Activated CD4-positive, alpha-beta T cell treated with anti-CD3 and anti-CD28 coated beads, Interleukin-2, amount 10 ng/mL, durations not matched to agents 7 days and 5 days (primary cell): ENCODE measurements at regions not wholly inside any gene's neighbourhood (a gene's known extent, or its start where the extent isn't known, plus 50 kb on each side); places are given as distances from the start of the nearest gene placed in this dataset.
A peak's percentile ranks its signal among the peaks of the same experiment; 100 is the strongest.
"Not testable (repeated sequence)": the region's sequence is repeated elsewhere in the genome, so short reads cannot be mapped to it uniquely, and the experiment has no call there.

Experiments
- CTCF ChIA-PET: fragments of 350-600 bp; sonication (Branson Sonifier 250); formaldehyde crosslinking; loops from one replicate; lab custom pipeline; 2021; ENCODE audit warnings: antibody characterized with exemption; lab: Charles Lee
- POLR2A ChIA-PET: fragments of 350-600 bp; sonication (Branson Sonifier 250); formaldehyde crosslinking; loops from one replicate; lab custom pipeline; 2021; ENCODE audit warnings: antibody characterized with exemption; lab: Charles Lee
- DNase-seq: peaks from one replicate; pipeline ENCODE4 v3.0.0-alpha.2; 2020
- H3K27ac Mint-ChIP-seq: one replicate; pipeline ENCODE4 v1.8.0; 2021; ENCODE audit warnings: mild to moderate bottlenecking, moderate library complexity, mixed read lengths
- H3K27me3 Mint-ChIP-seq: one replicate; pipeline ENCODE4 v1.8.0; 2021; ENCODE audit warnings: mixed read lengths
- H3K36me3 Mint-ChIP-seq: one replicate; pipeline ENCODE4 v1.8.0; 2021; ENCODE audit warnings: low read depth, mixed read lengths
- H3K4me1 Mint-ChIP-seq: one replicate; pipeline ENCODE4 v1.8.0; 2021; ENCODE audit warnings: mixed read lengths
- H3K4me3 Mint-ChIP-seq: one replicate; pipeline ENCODE4 v1.8.0; 2021; ENCODE audit warnings: mild to moderate bottlenecking, moderate library complexity, mixed read lengths
- H3K9me3 Mint-ChIP-seq: one replicate; pipeline ENCODE4 v1.8.0; 2021; ENCODE audit warnings: mixed read lengths

GRCh38 chr5:40453689-40454088, 226.0 kb upstream of the PTGER4 start:
- Mint-ChIP-seq H3K36me3 (peaks cover 14% of the 10 kb centered on the region), H3K4me3 (no peak overlapping the region), H3K27ac (no peak overlapping the region), H3K4me1 (no peaks in the 10 kb centered on the region), H3K9me3 (peaks cover 48% of the 10 kb centered on the region), H3K27me3 (no peaks in the 10 kb centered on the region)
- ChIA-PET CTCF (interaction anchor here (0.9 kb wide), 1 partner anchor 11 kb away, joined by 4 read pairs; no protein-coding TSS in a partner anchor), POLR2A (no interaction called here)
- no peak for DNase-seq

GRCh38 chr5:40452874-40453624, 226.7 kb upstream of the PTGER4 start:
- H3K27ac Mint-ChIP-seq, result no peak overlapping the region
- H3K27me3 Mint-ChIP-seq, result no peaks in the 10 kb centered on the region
- peaks cover 16% of the 10 kb centered on the region for H3K36me3 Mint-ChIP-seq
- peaks cover 50% of the 10 kb centered on the region for H3K9me3 Mint-ChIP-seq
- POLR2A ChIA-PET, result no interaction called here
- no peak for DNase-seq
- H3K4me1 Mint-ChIP-seq, result no peaks in the 10 kb centered on the region
- CTCF ChIA-PET, result interaction anchor here (0.9 kb wide), 1 partner anchor 12 kb away, joined by 4 read pairs; no protein-coding TSS in a partner anchor
- H3K4me3 Mint-ChIP-seq, result no peak overlapping the region

- no peak for DNase-seq
- no peaks in the 10 kb centered on the region for H3K27me3 Mint-ChIP-seq
- no peak overlapping the region for H3K27ac Mint-ChIP-seq
- H3K4me3 Mint-ChIP-seq, result no peak overlapping the region
- POLR2A ChIA-PET, result no interaction called here
- peaks cover 48% of the 10 kb centered on the region for H3K9me3 Mint-ChIP-seq
- peaks cover 8% of the 10 kb centered on the region for H3K4me1 Mint-ChIP-seq
- CTCF ChIA-PET, result no interaction called here
- H3K36me3 Mint-ChIP-seq, result peaks cover 24% of the 10 kb centered on the region
These were observed 232.3 kb upstream of the PTGER4 start for GRCh38 chr5:40447438-40447837.

GRCh38 chr5:40446910-40447309, 232.8 kb upstream of the PTGER4 start:
- peaks cover 24% of the 10 kb centered on the region for H3K36me3 Mint-ChIP-seq
- no peaks in the 10 kb centered on the region for H3K27me3 Mint-ChIP-seq
- DNase-seq, result no peak
- H3K9me3 Mint-ChIP-seq, result peaks cover 47% of the 10 kb centered on the region
- ChIA-PET POLR2A (no interaction called here), CTCF (no interaction called here)
- H3K4me3 Mint-ChIP-seq, result no peak overlapping the region
- peaks cover 13% of the 10 kb centered on the region for H3K4me1 Mint-ChIP-seq
- no peak overlapping the region for H3K27ac Mint-ChIP-seq

GRCh38 chr5:40442346-40442745, 237.4 kb upstream of the PTGER4 start:
- Mint-ChIP-seq H3K27me3 (no peaks in the 10 kb centered on the region), H3K27ac (no peak overlapping the region), H3K4me1 (peaks cover 43% of the 10 kb centered on the region), H3K36me3 (peaks cover 17% of the 10 kb centered on the region), H3K9me3 (peaks cover 26% of the 10 kb centered on the region), H3K4me3 (no peak overlapping the region)
- no peak for DNase-seq
- CTCF ChIA-PET, result interaction anchor here (1.1 to 1.5 kb wide), 3 partner anchors 11 to 118 kb away, joined by 3 to 5 read pairs (median 4); no protein-coding TSS in a partner anchor
- POLR2A ChIA-PET, result no interaction called here

- ChIA-PET POLR2A (no interaction called here), CTCF (interaction anchor here (0.8 to 1.5 kb wide), 5 partner anchors 11 to 154 kb away, joined by 3 to 5 read pairs (median 4); no protein-coding TSS in a partner anchor)
- DNase-seq, result peak; percentile 35
- Mint-ChIP-seq H3K27ac (peak overlapping the region; percentile 86), H3K36me3 (peaks cover 17% of the 10 kb centered on the region), H3K4me1 (peaks cover 48% of the 10 kb centered on the region), H3K27me3 (no peaks in the 10 kb centered on the region), H3K4me3 (peak overlapping the region; percentile 44), H3K9me3 (peaks cover 24% of the 10 kb centered on the region)
These were observed 238.0 kb upstream of the PTGER4 start for GRCh38 chr5:40441733-40442132.

GRCh38 chr5:40440746-40441145, 239.0 kb upstream of the PTGER4 start:
- Mint-ChIP-seq H3K4me3 (no peak overlapping the region), H3K9me3 (peaks cover 21% of the 10 kb centered on the region), H3K27ac (no peak overlapping the region), H3K27me3 (no peaks in the 10 kb centered on the region), H3K4me1 (peaks cover 58% of the 10 kb centered on the region), H3K36me3 (peaks cover 15% of the 10 kb centered on the region)
- CTCF ChIA-PET, result interaction anchor here (0.9 to 1.1 kb wide), 3 partner anchors 13 to 37 kb away, joined by 3 to 4 read pairs (median 3); no protein-coding TSS in a partner anchor
- POLR2A ChIA-PET, result no interaction called here
- no peak for DNase-seq

GRCh38 chr5:40439103-40439502, 240.6 kb upstream of the PTGER4 start:
- POLR2A ChIA-PET, DNase-seq: not testable (repeated sequence)

GRCh38 chr5:40438646-40439045, 241.1 kb upstream of the PTGER4 start:
- H3K27me3 Mint-ChIP-seq, H3K4me3 Mint-ChIP-seq, H3K36me3 Mint-ChIP-seq, H3K27ac Mint-ChIP-seq, DNase-seq, POLR2A ChIA-PET: not testable (repeated sequence)
- H3K9me3 Mint-ChIP-seq, result peaks cover 19% of the 10 kb centered on the region
- CTCF ChIA-PET, result interaction anchor here (0.7 to 1.1 kb wide), 4 partner anchors 11 to 226 kb away, joined by 3 to 4 read pairs (median 3); no protein-coding TSS in a partner anchor
- H3K4me1 Mint-ChIP-seq, result peaks cover 75% of the 10 kb centered on the region

More at GRCh38 chr5:40439103-40439502, 240.6 kb upstream of the PTGER4 start:
- not testable (repeated sequence) for H3K27me3 Mint-ChIP-seq, H3K36me3 Mint-ChIP-seq, H3K4me3 Mint-ChIP-seq, H3K27ac Mint-ChIP-seq
- CTCF ChIA-PET, result interaction anchor here (0.7 to 1.1 kb wide), 4 partner anchors 11 to 227 kb away, joined by 3 to 4 read pairs (median 3); no protein-coding TSS in a partner anchor
- H3K4me1 Mint-ChIP-seq, result peaks cover 70% of the 10 kb centered on the region
- H3K9me3 Mint-ChIP-seq, result peaks cover 15% of the 10 kb centered on the region

GRCh38 chr5:40437452-40437861, 242.3 kb upstream of the PTGER4 start:
- no peak for DNase-seq

GRCh38 chr5:40436535-40437237, 243.0 kb upstream of the PTGER4 start:
- CTCF ChIA-PET, result interaction anchor here (0.9 to 2.1 kb wide), 11 partner anchors 9 to 422 kb away, joined by 3 to 8 read pairs (median 4); no protein-coding TSS in a partner anchor
- POLR2A ChIA-PET, result no interaction called here
- peak overlapping the region; percentile 30 for H3K4me3 Mint-ChIP-seq
- peak; percentile 45 for DNase-seq
- H3K27ac Mint-ChIP-seq, result peak overlapping the region; percentile 86
- H3K27me3 Mint-ChIP-seq, result no peaks in the 10 kb centered on the region
- H3K36me3 Mint-ChIP-seq, result peaks cover 6% of the 10 kb centered on the region
- H3K4me1 Mint-ChIP-seq, result peaks cover 64% of the 10 kb centered on the region
- peaks cover 15% of the 10 kb centered on the region for H3K9me3 Mint-ChIP-seq

More at GRCh38 chr5:40437452-40437861, 242.3 kb upstream of the PTGER4 start:
- POLR2A ChIA-PET, result no interaction called here
- Mint-ChIP-seq H3K27me3 (no peaks in the 10 kb centered on the region), H3K4me1 (peaks cover 70% of the 10 kb centered on the region), H3K36me3 (peaks cover 6% of the 10 kb centered on the region), H3K4me3 (no peak overlapping the region), H3K9me3 (peaks cover 13% of the 10 kb centered on the region), H3K27ac (peak overlapping the region; percentile 63)
- CTCF ChIA-PET, result interaction anchor here (0.9 to 2.1 kb wide), 11 partner anchors 8 to 423 kb away, joined by 3 to 8 read pairs (median 4); no protein-coding TSS in a partner anchor

GRCh38 chr5:40435706-40436105, 244.0 kb upstream of the PTGER4 start:
- POLR2A ChIA-PET, H3K36me3 Mint-ChIP-seq, H3K27me3 Mint-ChIP-seq, DNase-seq: not testable (repeated sequence)
- peaks cover 57% of the 10 kb centered on the region for H3K4me1 Mint-ChIP-seq
- H3K27ac Mint-ChIP-seq, result peak overlapping the region; percentile 86
- CTCF ChIA-PET, result interaction anchor here (0.6 to 2.1 kb wide), 2 partner anchors 53 to 236 kb away, joined by 7 to 8 read pairs; no protein-coding TSS in a partner anchor
- peak overlapping the region; percentile 30 for H3K4me3 Mint-ChIP-seq
- peaks cover 15% of the 10 kb centered on the region for H3K9me3 Mint-ChIP-seq
